K562 (cell line): ENCODE measurements at regions not wholly inside any gene's neighbourhood (a gene's known extent, or its start where the extent isn't known, plus 50 kb on each side); places are given as distances from the start of the nearest gene placed in this dataset.

ENCODE experiments used
- ATAC-seq: fragments of 200-7000 bp; cut with Tn5 transposase; 3 replicates; pipeline ENCODE4 v1.9.1; 2020; ENCODE audit warnings: moderate library complexity
- BruUV-seq: library from RNA; stranded (reverse); fragments of 400-500 nt; replicated peaks from 2 replicates; lab custom pipeline; 2021; lab: Mats Ljungman, UMichigan
- CTCF ChIA-PET: fragments of 300-600 bp; formaldehyde crosslinking; extraction: SDS; loops from one replicate; lab custom pipeline; 2021; ENCODE audit warnings: low intra/inter-chr PET ratio; lab: Yijun Ruan, JAX
- POLR2A ChIA-PET: fragments of 300-600, 350-650 bp; sonication (Branson Sonifier 250); formaldehyde crosslinking; extraction: SDS; loops from one replicate; lab custom pipeline; 2021; ENCODE audit warnings: antibody characterized with exemption, inconsistent platforms; lab: Yijun Ruan, JAX
- DNase-seq, 4 experiments: peaks; one replicate each; pipeline versions ENCODE4 v3.0.0 to v3.0.0-alpha.2; 2011 to 2018; ENCODE audit warnings: low spot score in 3 of 4, mixed read lengths in 3 of 4; ENCODE audit errors: extremely low read depth in 1 of 4
- FAIRE-seq: peaks from 2 replicates; lab custom pipeline; 2011; peaks lifted over from hg19 to GRCh38; lab: Jason Lieb, UNC
- H2AFZ ChIP-seq: 2 replicates; pipeline ENCODE4 v1.6.0; 2011; ENCODE audit warnings: low read depth, low read length, control low read depth, inconsistent platforms
- H3K27ac ChIP-seq: fragments of 200-600 bp; 3 replicates; pipeline ENCODE4 v1.8.0; 2011; ENCODE audit warnings: low read depth, mild to moderate bottlenecking, control low read depth, inconsistent platforms, low read length, moderate library complexity, mixed read lengths; ENCODE audit errors: extremely low read depth
- H3K27me3 ChIP-seq, 2 experiments: fragments of 300-600 bp in 1 of 2; 2 replicates in 1 of 2; 3 replicates in 1 of 2; pipeline versions ENCODE4 v1.6.0 to v1.8.0; 2011; ENCODE audit warnings: inconsistent platforms in 2 of 2, low read length in 2 of 2, mild to moderate bottlenecking in 1 of 2, mixed read lengths in 1 of 2, moderate library complexity in 1 of 2; ENCODE audit not compliant: control insufficient read depth in 2 of 2, insufficient read depth in 2 of 2
- H3K36me3 ChIP-seq: fragments of 300-600 bp; 3 replicates; pipeline ENCODE4 v1.8.0; 2011; ENCODE audit warnings: mild to moderate bottlenecking, low read length, inconsistent platforms; ENCODE audit not compliant: control insufficient read depth, insufficient read depth
- H3K4me1 ChIP-seq, 2 experiments: fragments of 200-600 bp in 1 of 2; replicated peaks in 1 of 2; 2 replicates in 1 of 2; 3 replicates in 1 of 2; pipeline versions ENCODE4 v1.5.1 to v1.8.0; 2011; ENCODE audit warnings: inconsistent platforms in 2 of 2, low read length in 2 of 2, mild to moderate bottlenecking in 1 of 2, mixed read lengths in 1 of 2, moderate library complexity in 1 of 2; ENCODE audit not compliant: control insufficient read depth in 2 of 2, insufficient read depth in 2 of 2
- H3K4me2 ChIP-seq: 2 replicates; pipeline ENCODE4 v1.6.1; 2011; ENCODE audit warnings: low read length, control low read depth, inconsistent platforms, mixed read lengths; ENCODE audit not compliant: insufficient read depth
- H3K4me3 ChIP-seq: fragments of 200-600 bp; sonication (generic), shearing (Covaris generic); 2 replicates; pipeline ENCODE4 v1.5.1; 2016; ENCODE audit warnings: control low read depth, inconsistent platforms
- H3K79me2 ChIP-seq: fragments of 200-600 bp; 3 replicates; pipeline ENCODE4 v1.8.0; 2011; ENCODE audit warnings: low read length, inconsistent platforms; ENCODE audit not compliant: control insufficient read depth, insufficient read depth
- H3K9ac ChIP-seq, 2 experiments: 2 replicates each; pipeline versions ENCODE4 v1.6.0 to v1.6.1; 2011; ENCODE audit warnings: low read depth in 2 of 2, low read length in 2 of 2, control low read depth in 1 of 2, inconsistent platforms in 1 of 2, mild to moderate bottlenecking in 1 of 2, mixed read lengths in 1 of 2; ENCODE audit not compliant: insufficient read depth in 1 of 2
- H3K9me1 ChIP-seq: one replicate; pipeline ENCODE4 v1.6.0; 2011; ENCODE audit warnings: inconsistent platforms, mild to moderate bottlenecking, low read length, moderate library complexity; ENCODE audit not compliant: control insufficient read depth, insufficient read depth
- H3K9me3 ChIP-seq: replicated peaks from 2 replicates; pipeline ENCODE4 v1.5.1; 2011; ENCODE audit warnings: low read depth, low read length, inconsistent platforms; ENCODE audit not compliant: control insufficient read depth, insufficient read depth
- H4K20me1 ChIP-seq: replicated peaks from 2 replicates; pipeline ENCODE4 v1.6.1; 2011; ENCODE audit warnings: low read length, inconsistent platforms, mixed read lengths; ENCODE audit not compliant: control insufficient read depth, insufficient read depth
- ADNP ChIP-seq: fragments of 200-800 bp; sonication (Bioruptor generic); IDR thresholded peaks from 2 replicates; pipeline ENCODE4 v1.6.1; 2016; ENCODE audit warnings: missing genetic modification characterization, missing compliant biosample characterization
- BCOR ChIP-seq: fragments of 450-650 bp; IDR thresholded peaks from 2 replicates; pipeline ENCODE4 v1.6.1; 2016
- ESRRA ChIP-seq: fragments of 450-650 bp; IDR thresholded peaks from 2 replicates; pipeline ENCODE4 v1.6.1; 2014; ENCODE audit warnings: low read depth, mild to moderate bottlenecking, moderate library complexity, borderline replicate concordance
- JUN ChIP-seq, 2 experiments: sonication (generic) in 1 of 2; formaldehyde crosslinking in 1 of 2; IDR thresholded peaks; 2 replicates each; pipeline versions ENCODE4 v1.6.1 to v1.8.0; 2012 to 2022; ENCODE audit warnings: borderline replicate concordance in 2 of 2, mild to moderate bottlenecking in 2 of 2, improper control_type of control experiment in 1 of 2, low read depth in 1 of 2, low read length in 1 of 2, missing genetic modification reagents in 1 of 2
- KDM1A ChIP-seq, 2 experiments: fragments of 450-650 bp; IDR thresholded peaks; 2 replicates each; pipeline ENCODE4 v1.6.1; 2016; ENCODE audit warnings: mild to moderate bottlenecking in 2 of 2
- MCM3 ChIP-seq: fragments of 450-650 bp; IDR thresholded peaks from 2 replicates; pipeline ENCODE4 v1.6.1; 2016
- MEF2D ChIP-seq: conservative IDR thresholded peaks from 2 replicates; pipeline ENCODE4 v1.6.1; 2016; ENCODE audit warnings: low read depth, missing genetic modification characterization, missing compliant biosample characterization
- RBBP5 ChIP-seq: fragments of 200-600 bp; sonication (generic); IDR thresholded peaks from 2 replicates; pipeline ENCODE4 v1.6.1; 2012; ENCODE audit warnings: borderline replicate concordance, mild to moderate bottlenecking, low read length, control low read depth, inconsistent platforms; ENCODE audit not compliant: insufficient read depth, poor library complexity, severe bottlenecking
- RBM25 ChIP-seq: fragments of 200-400 bp; formaldehyde crosslinking; IDR thresholded peaks from 2 replicates; pipeline ENCODE4 v1.6.1; 2018; ENCODE audit warnings: low read length, low read depth, moderate library complexity; ENCODE audit not compliant: severe bottlenecking
- RFX1 ChIP-seq: fragments of 450-650 bp; IDR thresholded peaks from 2 replicates; pipeline ENCODE4 v1.6.1; 2016; ENCODE audit warnings: mild to moderate bottlenecking, moderate library complexity
- SFPQ ChIP-seq: fragments of 200-400 bp; formaldehyde crosslinking; IDR thresholded peaks from 2 replicates; pipeline ENCODE4 v1.6.1; 2017; ENCODE audit warnings: mild to moderate bottlenecking, low read depth, low read length, moderate library complexity
- SMARCA4 ChIP-seq: fragments of 450-650 bp; IDR thresholded peaks from 2 replicates; pipeline ENCODE4 v1.6.1; 2016
- SMARCA5 ChIP-seq: fragments of 450-650 bp; IDR thresholded peaks from 2 replicates; pipeline ENCODE4 v1.6.1; 2016
- TAF9B ChIP-seq: fragments of 450-650 bp; IDR thresholded peaks from 2 replicates; pipeline ENCODE4 v1.6.1; 2018; ENCODE audit warnings: mild to moderate bottlenecking; ENCODE audit not compliant: partially characterized antibody
- TFAP4 ChIP-seq: sonication (generic); formaldehyde crosslinking; IDR thresholded peaks from 2 replicates; pipeline ENCODE4 v1.8.0; 2022; ENCODE audit warnings: missing genetic modification reagents, mild to moderate bottlenecking, moderate library complexity, borderline replicate concordance
- ZKSCAN8 ChIP-seq: fragments of 200-800 bp; sonication (Bioruptor generic); IDR thresholded peaks from 2 replicates; pipeline ENCODE4 v1.6.1; 2016; ENCODE audit warnings: missing genetic modification characterization, missing compliant biosample characterization
- ZNF143 ChIP-seq: sonication (generic); formaldehyde crosslinking; IDR thresholded peaks from 2 replicates; pipeline ENCODE4 v1.9.0; 2022; ENCODE audit warnings: mild to moderate bottlenecking, missing genetic modification reagents
- ZNF354B ChIP-seq: fragments of 250-450 bp; sonication (Bioruptor Pico); IDR thresholded peaks from 2 replicates; pipeline ENCODE4 v1.4.0; 2020
- ZZZ3 ChIP-seq: fragments of 450-650 bp; IDR thresholded peaks from 2 replicates; pipeline ENCODE4 v1.6.1; 2016; ENCODE audit warnings: antibody characterized with exemption, mild to moderate bottlenecking, moderate library complexity
- WGBS: fragments of 100-300 bp; shearing (Covaris generic); methylation state at CpG from one replicate; pipeline ENCODE4 v1.1.6; 2016; ENCODE audit warnings: low coverage, mixed read lengths; ENCODE audit not compliant: insufficient coverage; ENCODE audit errors: missing lambda C conversion rate; 5-methylcytosine and 5-hydroxymethylcytosine counted together
- in situ Hi-C: fragments of 300-500 bp; cut with MboI; formaldehyde crosslinking; loops from 4 replicates; pipeline ENCODE4 v1.15.0; 2018; ENCODE audit warnings: inconsistent platforms, mixed read lengths
- intact Hi-C: fragments of 100-400 bp; cut with micrococcal nuclease; formaldehyde crosslinking; loops from 2 replicates; pipeline ENCODE4 v1.14.2; 2022

GRCh38 chr12:113684053-113684907 lies 212.6 kb upstream of the LHX5 start:
- Histone ChIP-seq H3K4me2 (0 out of 2 replicates have a peak overlapping the region, but pooled peaks have one; percentile 29), H4K20me1 (no peaks in the 10 kb centered on the region; the same call in 1 of the 2 replicates), H3K27ac (no peak overlapping the region), H3K27me3 (peaks cover 2 to 15% of the 10 kb centered on the region in 2 experiments; a peak in 2 of 5 replicates), H3K9me1 (no peaks in the 10 kb centered on the region), H3K79me2 (no peaks in the 10 kb centered on the region), H3K4me3 (no peak overlapping the region), H2AFZ (no peak overlapping the region), H3K9me3 (no peaks in the 10 kb centered on the region), H3K36me3 (no peaks in the 10 kb centered on the region), H3K4me1 (peaks cover 14 to 18% of the 10 kb centered on the region in 2 experiments), H3K9ac (no peak overlapping the region; a peak in 1 of 4 replicates)
- WGBS, result 19% methylated on average over 13 of the region's 13 CpGs
- no TSS peak for BruUV-seq
- ChIA-PET CTCF (no interaction called here), POLR2A (interaction anchor here (0.6 to 1.3 kb wide), 7 partner anchors 10 to 245 kb away, joined by 3 to 5 read pairs (median 3); no protein-coding TSS in a partner anchor)
- ATAC-seq (0 out of 3 replicates have a peak, but pooled peaks have one; percentile 29), DNase-seq (peak in 1 of 4 experiments; percentile 25), FAIRE-seq (peak; percentile 54)
- intact Hi-C loops, result no loop called here
- in situ Hi-C loops, result no loop called here
- TF ChIP-seq MCM3, result no peak
- TF ChIP-seq MEF2D, result no peak
- no peak for TF ChIP-seq TAF9B
- TF ChIP-seq ZNF143 (CRISPR knock-in tag), result no peak
- TF ChIP-seq SFPQ, result no peak
- no peak for TF ChIP-seq ZZZ3
- peak; percentile 80 for TF ChIP-seq ADNP (tag)
- peak; percentile 57; the same call in 1 of the 2 replicates for TF ChIP-seq TFAP4 (CRISPR knock-in tag)
- TF ChIP-seq JUN (IDR thresholded peaks at IDR 0.05; ENCODE audit: borderline replicate concordance, low read depth, low read length), result no peak
- TF ChIP-seq JUN (CRISPR knock-in tag; IDR thresholded peaks at IDR 0.05; ENCODE audit: borderline replicate concordance), result no peak
- TF ChIP-seq ZNF354B (CRISPR knock-in tag), result no peak
- peak; percentile 20 for TF ChIP-seq RBBP5
- TF ChIP-seq BCOR, result peak; percentile 76
- TF ChIP-seq RBM25, result peak; percentile 86
- peak; percentile 99 for TF ChIP-seq ESRRA
- TF ChIP-seq SMARCA5, result 0 out of 2 replicates have a peak, but pooled peaks have one; percentile 38
- no peak for TF ChIP-seq SMARCA4
- peak; percentile 83 for TF ChIP-seq RFX1
- TF ChIP-seq KDM1A (IDR thresholded peaks at IDR 0.05), result peak; percentile 56 to 67
- peak; percentile 86 for TF ChIP-seq ZKSCAN8
